ENCODE measurements at regions not wholly inside any gene's neighbourhood (a gene's known extent, or its start where the extent isn't known, plus 50 kb on each side); places are given as distances from the start of the nearest gene placed in this dataset.

GRCh38 chr9:73237140-73237539 is 85.5 kb downstream of the ANXA1 start:
- DNase-seq (ENCODE audit: low read depth), result no peak
- H3K4me3 ChIP-seq (ENCODE audit: low read depth, low read length), result no peak overlapping the region
- TF ChIP-seq CTCF (IDR thresholded peaks at IDR 0.05; ENCODE audit: insufficient read depth, low read length), result no peak

- no peak for TF ChIP-seq CTCF (IDR thresholded peaks at IDR 0.05; ENCODE audit: insufficient read depth, low read length)
- no peak overlapping the region for H3K4me3 ChIP-seq (ENCODE audit: low read depth, low read length)
- no peak for DNase-seq (ENCODE audit: low read depth)
These were observed 88.1 kb downstream of the ANXA1 start for GRCh38 chr9:73239570-73240265.

- TF ChIP-seq CTCF (IDR thresholded peaks at IDR 0.05; ENCODE audit: insufficient read depth, low read length), result no peak
- no peak for DNase-seq (ENCODE audit: low read depth)
These were observed 91.4 kb downstream of the ANXA1 start for GRCh38 chr9:73243078-73243477.

GRCh38 chr9:73259086-73259696 is 107.5 kb downstream of the ANXA1 start:
- no peak for DNase-seq (ENCODE audit: low read depth)
- no peak overlapping the region for H3K4me3 ChIP-seq (ENCODE audit: low read depth, low read length)
- TF ChIP-seq CTCF (IDR thresholded peaks at IDR 0.05; ENCODE audit: insufficient read depth, low read length), result no peak

More at GRCh38 chr9:73243078-73243477, 91.4 kb downstream of the ANXA1 start:
- H3K4me3 ChIP-seq (ENCODE audit: low read depth, low read length), result no peak overlapping the region

GRCh38 chr9:73260506-73260905 is 108.8 kb downstream of the ANXA1 start:
- TF ChIP-seq CTCF (IDR thresholded peaks at IDR 0.05; ENCODE audit: insufficient read depth, low read length), result no peak
- no peak for DNase-seq (ENCODE audit: low read depth)
- no peak overlapping the region for H3K4me3 ChIP-seq (ENCODE audit: low read depth, low read length)

- H3K4me3 ChIP-seq (ENCODE audit: low read depth, low read length), result no peak overlapping the region
- TF ChIP-seq CTCF (IDR thresholded peaks at IDR 0.05; ENCODE audit: insufficient read depth, low read length), result no peak
- DNase-seq (ENCODE audit: low read depth), result no peak
These were observed 113.0 kb downstream of the ANXA1 start for GRCh38 chr9:73264631-73265030.

All from fibroblast of the aortic adventitia (primary cell).